ENCODE measurements at regions not wholly inside any gene's neighbourhood (a gene's known extent, or its start where the extent isn't known, plus 50 kb on each side); places are given as distances from the start of the nearest gene placed in this dataset.

GRCh38 chr3:103786296-103786695 is 1351.5 kb downstream of the ZPLD1 start:
- no peak for TF ChIP-seq CTCF (IDR thresholded peaks at IDR 0.05)
- no peak for TF ChIP-seq POLR2A (IDR thresholded peaks at IDR 0.05)
